ENCODE measurements at regions not wholly inside any gene's neighbourhood (a gene's known extent, or its start where the extent isn't known, plus 50 kb on each side); places are given as distances from the start of the nearest gene placed in this dataset.

GRCh38 chr4:36675436-36675835, 394.0 kb downstream of the DTHD1 start:
- no peak for TF ChIP-seq KDM5A (IDR thresholded peaks at IDR 0.05)
- no peak for TF ChIP-seq POLR2A (IDR thresholded peaks at IDR 0.05; ENCODE audit: low read length)
- TF ChIP-seq CTCF (IDR thresholded peaks at IDR 0.05): no peak
- TF ChIP-seq NFE2L2 (conservative IDR thresholded peaks at IDR 0.05; ENCODE audit: low read length): no peak
- TF ChIP-seq CHD2 (IDR thresholded peaks at IDR 0.05; ENCODE audit: low read length, partially characterized antibody): no peak
- no peak for TF ChIP-seq PBX3 (IDR thresholded peaks at IDR 0.05)
- TF ChIP-seq POLR2AphosphoS2 (conservative IDR thresholded peaks at IDR 0.05; ENCODE audit: low read length): no peak
- no peak for TF ChIP-seq FOSL2 (IDR thresholded peaks at IDR 0.05)
- TF ChIP-seq FOSL2 (CRISPR knock-in tag; IDR thresholded peaks at IDR 0.05): no peak
